WERI-Rb-1 (cell line): ENCODE measurements at regions not wholly inside any gene's neighbourhood (a gene's known extent, or its start where the extent isn't known, plus 50 kb on each side); places are given as distances from the start of the nearest gene placed in this dataset.

Source experiments
- DNase-seq: peaks from one replicate; pipeline ENCODE4 v3.0.0-alpha.2; 2020
- H3K27ac ChIP-seq: fragments of 250-450 bp; sonication (Bioruptor Pico); 2 replicates; pipeline ENCODE4 v1.5.1; 2020; ENCODE audit warnings: mild to moderate bottlenecking, moderate library complexity
- H3K27me3 ChIP-seq: fragments of 250-450 bp; sonication (Bioruptor Pico); 2 replicates; pipeline ENCODE4 v1.5.1; 2021; ENCODE audit warnings: mild to moderate bottlenecking, low read depth, moderate library complexity; ENCODE audit not compliant: insufficient read depth, severe bottlenecking
- H3K36me3 ChIP-seq: fragments of 250-450 bp; sonication (Bioruptor Pico); 2 replicates; pipeline ENCODE4 v1.5.1; 2020; ENCODE audit warnings: mild to moderate bottlenecking, moderate library complexity
- H3K4me3 ChIP-seq: 2 replicates; pipeline ENCODE4 v1.5.1; 2011; ENCODE audit warnings: low read depth, mild to moderate bottlenecking, control low read depth, low read length
- H3K9me3 ChIP-seq: fragments of 250-450 bp; sonication (Bioruptor Pico); 2 replicates; pipeline ENCODE4 v1.5.1; 2021; ENCODE audit warnings: mild to moderate bottlenecking, moderate library complexity; ENCODE audit not compliant: severe bottlenecking
- TF ChIP-seq, protein P1 (sequence below): IDR thresholded peaks from 2 replicates; pipeline ENCODE4 v1.5.1; 2011; ENCODE audit warnings: low read depth, mild to moderate bottlenecking, control low read depth, inconsistent platforms, low read length

DNA sequence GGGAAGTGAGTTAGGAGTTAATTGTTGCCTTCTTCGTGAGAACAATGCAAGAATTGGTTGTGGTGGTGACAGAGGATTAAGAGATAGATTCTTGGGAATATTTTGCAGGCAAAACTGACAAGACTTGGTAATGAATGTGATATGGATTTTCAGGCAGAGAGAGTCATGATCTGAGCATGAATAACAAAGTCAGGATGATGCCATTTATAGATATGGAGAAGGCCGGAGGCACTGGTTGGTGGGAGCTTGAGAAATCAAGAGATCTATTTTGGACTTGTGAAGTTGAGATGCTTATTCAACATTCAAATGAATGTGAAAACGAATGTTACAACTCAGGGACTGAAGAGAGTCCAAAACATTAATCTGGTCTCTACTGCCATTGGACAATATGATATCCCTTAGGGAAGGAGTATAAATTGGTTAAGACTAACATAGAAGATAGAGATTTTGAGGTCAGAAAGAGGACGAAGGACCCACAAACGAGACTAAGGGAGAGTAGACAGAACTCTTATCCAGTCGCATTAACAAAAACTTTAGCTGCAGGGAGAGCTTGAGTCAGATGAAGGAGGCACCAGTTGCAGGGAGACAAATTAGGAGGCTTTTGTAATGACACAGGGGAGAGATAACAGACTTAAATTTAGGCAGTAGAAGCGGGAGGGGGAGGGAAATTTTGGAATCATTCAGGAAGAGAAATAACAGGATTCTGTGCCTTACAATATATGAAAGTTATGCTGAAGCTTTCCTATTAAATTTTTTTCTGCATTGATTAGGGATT is 1090.6 kb downstream of the GALC start:
- no peak for DNase-seq
- H3K4me3 ChIP-seq = no peak overlapping the region
- TF ChIP-seq, protein P1, sequence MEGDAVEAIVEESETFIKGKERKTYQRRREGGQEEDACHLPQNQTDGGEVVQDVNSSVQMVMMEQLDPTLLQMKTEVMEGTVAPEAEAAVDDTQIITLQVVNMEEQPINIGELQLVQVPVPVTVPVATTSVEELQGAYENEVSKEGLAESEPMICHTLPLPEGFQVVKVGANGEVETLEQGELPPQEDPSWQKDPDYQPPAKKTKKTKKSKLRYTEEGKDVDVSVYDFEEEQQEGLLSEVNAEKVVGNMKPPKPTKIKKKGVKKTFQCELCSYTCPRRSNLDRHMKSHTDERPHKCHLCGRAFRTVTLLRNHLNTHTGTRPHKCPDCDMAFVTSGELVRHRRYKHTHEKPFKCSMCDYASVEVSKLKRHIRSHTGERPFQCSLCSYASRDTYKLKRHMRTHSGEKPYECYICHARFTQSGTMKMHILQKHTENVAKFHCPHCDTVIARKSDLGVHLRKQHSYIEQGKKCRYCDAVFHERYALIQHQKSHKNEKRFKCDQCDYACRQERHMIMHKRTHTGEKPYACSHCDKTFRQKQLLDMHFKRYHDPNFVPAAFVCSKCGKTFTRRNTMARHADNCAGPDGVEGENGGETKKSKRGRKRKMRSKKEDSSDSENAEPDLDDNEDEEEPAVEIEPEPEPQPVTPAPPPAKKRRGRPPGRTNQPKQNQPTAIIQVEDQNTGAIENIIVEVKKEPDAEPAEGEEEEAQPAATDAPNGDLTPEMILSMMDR = no peak
- no peaks in the 10 kb centered on the region for H3K36me3 ChIP-seq
- no peaks in the 10 kb centered on the region for H3K27me3 ChIP-seq
- H3K9me3 ChIP-seq = no peaks in the 10 kb centered on the region
- no peak overlapping the region for H3K27ac ChIP-seq

DNA sequence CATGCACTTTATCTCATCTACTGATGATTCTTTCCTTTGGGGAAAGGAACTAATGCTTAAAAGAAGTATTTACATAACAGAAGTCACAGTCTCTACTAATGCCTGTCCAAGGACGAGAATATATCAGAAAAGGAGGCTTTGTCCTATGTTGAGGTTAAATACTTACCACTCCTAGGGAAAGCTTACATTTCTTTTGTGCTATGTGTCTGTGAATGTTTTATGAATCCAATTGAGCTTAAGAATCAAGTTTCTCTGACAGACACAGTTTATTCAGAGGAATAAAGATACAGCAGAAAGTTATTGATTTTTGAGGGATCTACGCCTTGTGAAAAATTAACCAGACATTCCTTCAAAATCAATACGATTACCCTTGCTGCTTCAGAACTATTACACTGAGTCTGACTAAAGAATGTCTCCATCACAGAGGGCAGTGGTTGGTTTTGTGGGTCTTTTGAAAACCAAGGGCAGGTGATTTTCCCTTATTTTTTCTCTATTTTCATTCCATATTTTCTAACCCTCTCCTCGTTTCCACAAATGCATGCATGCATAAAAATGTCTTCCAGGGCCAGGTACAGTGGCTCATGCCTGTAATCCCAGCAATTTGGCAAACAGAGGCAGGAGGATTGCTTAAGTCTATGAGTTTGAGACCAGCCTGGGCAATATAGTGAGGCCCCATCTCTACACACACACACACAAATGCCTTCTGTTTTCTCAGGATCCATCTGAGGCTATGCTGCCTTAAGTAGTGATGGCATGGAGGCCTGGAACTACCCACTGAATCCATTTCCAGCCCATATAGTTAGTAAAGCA is 1095.1 kb downstream of the GALC start:
- no peaks in the 10 kb centered on the region for H3K9me3 ChIP-seq
- no peak overlapping the region for H3K4me3 ChIP-seq
- no peak for DNase-seq
- no peaks in the 10 kb centered on the region for H3K36me3 ChIP-seq
- TF ChIP-seq, protein P1 = no peak
- H3K27ac ChIP-seq = no peak overlapping the region
- H3K27me3 ChIP-seq = no peaks in the 10 kb centered on the region

- TF ChIP-seq, protein P1 = no peak
- Histone ChIP-seq H3K27ac (no peak overlapping the region), H3K9me3 (no peaks in the 10 kb centered on the region), H3K36me3 (no peaks in the 10 kb centered on the region), H3K27me3 (no peaks in the 10 kb centered on the region), H3K4me3 (no peak overlapping the region)
- DNase-seq = no peak
Observed at GRCh38 chr14:86897224-86897623, 1095.8 kb downstream of the GALC start.

- TF ChIP-seq, protein P1 = no peak
- Histone ChIP-seq H3K36me3 (no peaks in the 10 kb centered on the region), H3K27me3 (no peaks in the 10 kb centered on the region), H3K9me3 (no peaks in the 10 kb centered on the region), H3K27ac (no peak overlapping the region), H3K4me3 (no peak overlapping the region)
- no peak for DNase-seq
Observed at GRCh38 chr14:86896701-86897100, 1096.3 kb downstream of the GALC start.

DNA sequence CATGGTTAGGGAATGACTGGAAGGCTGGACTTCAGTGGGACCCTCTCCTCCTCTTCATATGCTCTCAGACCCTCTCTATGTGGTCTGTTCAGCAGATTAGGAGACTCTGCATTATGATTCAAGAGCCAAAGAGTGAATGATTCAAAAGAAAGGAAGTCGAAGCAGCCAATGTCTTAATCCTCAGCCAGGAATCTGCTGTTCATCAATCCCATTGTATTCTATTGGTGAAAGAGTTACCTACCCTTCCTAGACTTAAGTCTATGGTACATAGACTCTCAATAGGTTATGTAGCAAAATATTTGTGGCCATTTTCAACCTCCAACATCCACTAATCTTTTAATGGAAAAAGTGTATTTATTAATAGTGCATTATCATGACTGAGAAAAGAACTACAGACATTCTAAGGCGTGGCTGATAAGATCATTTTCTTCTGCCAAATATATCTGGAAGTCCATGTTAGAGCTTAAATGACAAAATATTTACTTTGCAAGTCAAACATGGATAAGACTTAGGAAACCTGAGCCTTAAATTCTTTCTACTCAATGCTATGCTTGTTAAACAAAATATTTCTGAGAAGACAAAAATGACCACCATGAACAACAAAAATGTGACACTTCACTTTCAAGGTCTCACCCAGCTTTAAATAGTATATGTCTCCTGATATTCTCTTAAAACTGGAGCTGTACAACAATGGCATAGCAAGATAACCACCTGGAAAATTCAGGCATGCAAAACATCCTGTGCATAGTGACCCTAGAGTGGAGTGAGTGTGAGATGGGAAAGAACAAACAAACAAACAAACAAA is 1100.6 kb downstream of the GALC start:
- H3K27ac ChIP-seq = no peak overlapping the region
- no peaks in the 10 kb centered on the region for H3K36me3 ChIP-seq
- TF ChIP-seq, protein P1 = no peak
- DNase-seq = no peak
- H3K4me3 ChIP-seq = no peak overlapping the region
- H3K27me3 ChIP-seq = no peaks in the 10 kb centered on the region
- H3K9me3 ChIP-seq = no peaks in the 10 kb centered on the region
